ENCODE measurements at regions not wholly inside any gene's neighbourhood (a gene's known extent, or its start where the extent isn't known, plus 50 kb on each side); places are given as distances from the start of the nearest gene placed in this dataset.

DNA sequence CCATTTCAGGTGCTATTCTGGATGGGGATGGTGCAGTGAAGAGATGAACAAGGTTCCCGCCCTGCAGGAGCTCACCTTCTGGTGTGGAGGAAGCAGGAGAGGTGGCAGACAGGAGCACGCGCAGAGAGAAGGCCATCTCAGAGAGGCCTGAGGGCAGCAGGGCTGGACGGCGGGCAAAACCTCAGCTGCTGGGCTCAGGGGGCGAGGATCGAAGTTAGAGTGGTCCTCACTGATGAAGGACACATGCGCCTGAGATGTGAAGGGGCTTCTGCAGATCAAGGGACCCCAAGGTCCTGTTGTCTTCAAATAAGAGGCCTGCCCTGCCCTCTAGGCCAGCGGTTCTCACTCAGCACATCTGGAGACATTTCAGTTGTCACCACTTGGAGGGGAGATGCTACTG, 198.4 kb upstream of the PMEPA1 start:
- TF ChIP-seq, protein P1, sequence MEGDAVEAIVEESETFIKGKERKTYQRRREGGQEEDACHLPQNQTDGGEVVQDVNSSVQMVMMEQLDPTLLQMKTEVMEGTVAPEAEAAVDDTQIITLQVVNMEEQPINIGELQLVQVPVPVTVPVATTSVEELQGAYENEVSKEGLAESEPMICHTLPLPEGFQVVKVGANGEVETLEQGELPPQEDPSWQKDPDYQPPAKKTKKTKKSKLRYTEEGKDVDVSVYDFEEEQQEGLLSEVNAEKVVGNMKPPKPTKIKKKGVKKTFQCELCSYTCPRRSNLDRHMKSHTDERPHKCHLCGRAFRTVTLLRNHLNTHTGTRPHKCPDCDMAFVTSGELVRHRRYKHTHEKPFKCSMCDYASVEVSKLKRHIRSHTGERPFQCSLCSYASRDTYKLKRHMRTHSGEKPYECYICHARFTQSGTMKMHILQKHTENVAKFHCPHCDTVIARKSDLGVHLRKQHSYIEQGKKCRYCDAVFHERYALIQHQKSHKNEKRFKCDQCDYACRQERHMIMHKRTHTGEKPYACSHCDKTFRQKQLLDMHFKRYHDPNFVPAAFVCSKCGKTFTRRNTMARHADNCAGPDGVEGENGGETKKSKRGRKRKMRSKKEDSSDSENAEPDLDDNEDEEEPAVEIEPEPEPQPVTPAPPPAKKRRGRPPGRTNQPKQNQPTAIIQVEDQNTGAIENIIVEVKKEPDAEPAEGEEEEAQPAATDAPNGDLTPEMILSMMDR (IDR thresholded peaks at IDR 0.05), result no peak
- TF ChIP-seq POLR2A (IDR thresholded peaks at IDR 0.05), result no peak

Data from uterus (tissue), 2 donors.